Skeletal muscle cell (primary cell): ENCODE measurements at regions not wholly inside any gene's neighbourhood (a gene's known extent, or its start where the extent isn't known, plus 50 kb on each side); places are given as distances from the start of the nearest gene placed in this dataset.
A peak's percentile ranks its signal among the peaks of the same experiment; 100 is the strongest.
"Not testable (repeated sequence)": the region's sequence is repeated elsewhere in the genome, so short reads cannot be mapped to it uniquely, and the experiment has no call there.

Experiments
- DNase-seq: peaks from one replicate; pipeline ENCODE4 v3.0.0-alpha.2; 2010; ENCODE audit warnings: low read depth
- H3K4me3 ChIP-seq: 2 replicates; pipeline ENCODE4 v1.5.1; 2011; ENCODE audit warnings: low read depth, mild to moderate bottlenecking, control low read depth, low read length, moderate library complexity

DNA sequence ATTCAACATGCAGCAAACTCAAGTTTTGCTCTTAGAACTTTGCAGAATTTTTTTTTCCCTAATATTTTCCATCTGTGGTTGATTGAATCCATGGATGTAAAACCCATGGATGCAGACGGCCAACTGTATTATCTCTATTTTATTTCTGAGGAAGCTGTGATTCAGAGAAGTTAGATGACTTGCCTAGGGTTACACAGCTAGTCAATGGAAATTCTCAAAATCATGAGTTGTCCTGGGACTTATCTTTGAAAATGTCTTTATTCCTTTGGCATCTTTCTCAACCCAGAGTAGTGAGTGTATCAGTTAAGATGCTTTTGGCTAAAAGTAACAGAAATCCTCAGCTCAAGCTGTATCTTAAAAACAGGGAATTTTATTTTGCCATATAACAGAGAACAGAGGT lies 107.9 kb upstream of the GALNT15 start:
- no peak for DNase-seq
- no peak overlapping the region for H3K4me3 ChIP-seq

DNA sequence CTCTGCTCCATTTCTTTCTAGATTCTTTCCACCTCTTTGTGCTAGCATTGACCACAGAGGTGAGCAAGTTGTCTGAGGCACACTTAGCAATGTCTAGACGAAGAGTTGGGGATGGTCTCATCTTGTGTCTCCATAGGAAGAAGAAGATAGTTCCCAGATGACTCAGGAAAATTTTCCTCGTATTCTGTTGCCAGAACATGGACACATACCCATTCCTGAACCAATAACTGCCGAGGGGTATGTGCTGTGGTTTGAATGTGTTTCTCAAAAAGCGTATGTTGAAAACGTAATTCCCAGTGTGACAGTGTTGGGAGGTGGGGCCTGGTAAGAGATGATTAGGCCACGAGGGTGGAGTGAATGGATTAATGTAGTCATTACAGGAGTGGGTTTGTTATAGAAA lies 107.5 kb upstream of the GALNT15 start:
- H3K4me3 ChIP-seq: no peak overlapping the region
- DNase-seq: peak; percentile 92

DNA sequence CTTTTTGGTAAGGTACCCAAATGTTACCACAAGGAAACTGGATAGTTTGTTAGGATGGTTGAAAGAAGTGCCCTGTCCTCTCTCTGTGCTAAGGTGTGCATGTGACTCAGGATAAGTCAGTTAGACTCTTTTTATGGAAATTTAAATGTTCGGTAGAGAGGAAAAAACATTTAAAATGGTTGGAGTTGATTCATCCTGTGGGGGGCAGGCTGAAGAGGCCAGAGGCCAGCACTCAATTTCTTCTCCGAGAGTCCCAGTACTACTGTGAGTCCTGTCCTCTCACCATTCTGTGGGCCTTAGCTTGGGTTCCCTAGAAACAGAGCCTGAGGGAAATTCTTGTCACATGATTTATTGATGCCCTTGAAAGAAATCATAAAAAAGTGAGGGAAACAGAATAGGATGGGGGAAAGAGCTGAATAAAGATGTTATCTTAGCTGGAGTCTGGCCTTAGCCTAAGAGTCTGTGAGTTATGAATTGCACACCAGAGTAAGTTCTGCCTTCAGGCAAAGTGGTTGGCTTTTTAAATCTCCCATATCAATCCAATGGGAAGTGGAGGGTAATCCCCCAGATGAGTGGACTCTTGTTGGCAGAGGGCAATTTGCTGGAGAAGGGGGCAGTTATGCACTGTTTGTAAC lies 106.5 kb upstream of the GALNT15 start:
- no peak overlapping the region for H3K4me3 ChIP-seq
- DNase-seq: no peak

DNA sequence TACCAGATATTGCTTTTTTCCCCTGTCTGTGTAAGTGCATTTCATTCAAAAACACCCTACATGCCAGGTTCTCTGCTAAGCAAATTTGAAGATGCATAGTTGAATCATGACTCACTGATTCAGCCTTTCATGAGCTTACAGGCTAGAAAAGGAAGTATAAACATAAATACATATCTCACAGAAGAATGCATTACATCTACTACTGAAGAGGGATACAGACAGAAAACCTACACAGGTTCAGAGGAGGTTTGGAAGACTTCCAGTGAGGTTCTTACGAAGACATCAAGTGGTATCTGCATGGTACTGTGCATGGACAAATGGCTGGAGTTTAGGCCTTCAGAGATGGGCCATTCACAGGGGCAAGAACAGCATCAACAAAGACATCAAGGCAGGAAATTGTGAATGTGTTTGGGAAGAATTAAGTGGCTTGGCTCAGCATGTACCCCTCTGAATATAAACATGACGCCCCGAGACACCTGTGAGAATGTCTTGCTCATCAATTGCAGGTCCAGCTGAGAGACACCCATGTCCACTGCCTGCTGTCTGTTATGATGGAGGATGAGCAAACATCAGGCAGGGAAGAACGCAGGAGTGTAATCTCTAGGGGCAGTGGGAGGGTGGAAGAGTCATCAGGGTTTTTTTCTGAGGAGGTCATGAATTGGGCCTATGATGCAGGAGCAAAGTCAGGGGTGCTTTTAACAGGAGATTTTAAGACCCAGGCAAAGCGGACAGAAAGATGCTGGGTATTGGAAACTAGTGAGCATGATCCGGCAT lies 105.1 kb upstream of the GALNT15 start:
- H3K4me3 ChIP-seq: no peak overlapping the region
- DNase-seq: peak; percentile 70

DNA sequence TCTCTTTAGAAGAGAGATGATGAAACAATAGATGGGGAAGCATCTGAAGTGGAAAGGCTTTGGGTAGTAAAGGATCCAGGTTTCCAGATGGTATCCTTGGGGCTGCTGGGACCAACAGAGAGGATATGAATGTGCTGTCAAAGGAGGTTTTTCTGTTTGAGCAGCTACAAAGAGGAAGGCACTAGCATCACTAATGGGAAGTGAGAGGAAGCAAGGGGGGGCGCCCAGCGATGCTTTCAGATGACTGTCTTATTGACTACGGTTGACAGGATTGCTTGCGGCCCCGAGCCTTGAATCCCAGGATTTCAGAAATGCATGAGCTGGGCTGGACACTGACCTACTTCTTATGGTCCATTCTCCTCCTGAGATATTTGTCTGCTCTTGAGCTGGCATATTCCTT lies 103.8 kb upstream of the GALNT15 start:
- DNase-seq: no peak
- H3K4me3 ChIP-seq: no peak overlapping the region

DNA sequence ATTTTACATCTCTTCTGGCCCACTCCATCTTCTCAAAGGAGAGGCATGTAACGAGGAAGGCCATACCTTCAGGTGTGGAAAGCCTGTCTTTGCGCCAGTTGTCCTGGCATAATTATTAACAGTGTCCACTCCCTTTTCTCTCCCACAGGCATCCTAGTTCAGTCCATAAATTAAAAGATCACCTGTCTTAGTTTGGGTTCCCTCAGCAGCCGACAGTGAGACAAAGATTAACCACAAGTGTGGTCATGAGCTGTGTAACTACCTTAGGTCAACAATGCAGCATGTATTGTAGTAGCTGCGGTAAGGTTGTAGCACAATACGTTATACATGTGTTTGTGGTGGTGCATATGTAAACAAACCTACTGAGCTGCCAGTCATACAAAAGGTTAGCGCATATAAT lies 103.3 kb upstream of the GALNT15 start:
- H3K4me3 ChIP-seq: no peak overlapping the region
- DNase-seq: no peak

DNA sequence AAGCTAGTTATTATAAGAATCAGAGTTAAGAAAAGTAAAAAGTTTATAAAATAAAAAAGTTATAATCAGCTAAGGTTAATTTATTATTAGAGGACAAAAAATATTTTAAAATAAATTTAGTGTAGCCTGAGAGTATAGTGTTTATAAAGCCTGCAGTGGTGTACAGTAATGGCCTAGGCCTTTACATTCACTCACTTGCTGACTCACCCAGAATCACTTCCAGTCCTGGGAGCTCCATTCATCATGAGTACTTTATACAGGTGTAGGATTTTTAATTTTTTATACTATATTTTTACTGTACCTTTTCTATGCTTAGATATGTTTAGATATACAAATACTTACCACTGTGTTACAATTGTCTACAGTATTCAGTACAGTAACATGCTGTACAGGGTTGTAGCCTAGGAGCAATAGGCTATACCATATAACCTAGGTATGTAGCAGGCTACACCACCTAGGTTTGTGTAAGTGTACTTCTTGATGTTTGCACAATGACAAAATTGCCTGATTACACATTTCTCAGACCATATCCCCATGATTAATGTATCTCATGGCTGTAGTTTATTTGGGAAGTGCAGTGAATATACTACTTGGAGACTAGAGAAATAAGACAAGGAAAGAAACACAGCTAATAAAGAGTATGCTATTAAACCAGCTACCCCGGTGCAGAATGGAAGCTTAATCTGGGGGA lies 101.9 kb upstream of the GALNT15 start:
- no peak overlapping the region for H3K4me3 ChIP-seq
- DNase-seq: no peak

DNA sequence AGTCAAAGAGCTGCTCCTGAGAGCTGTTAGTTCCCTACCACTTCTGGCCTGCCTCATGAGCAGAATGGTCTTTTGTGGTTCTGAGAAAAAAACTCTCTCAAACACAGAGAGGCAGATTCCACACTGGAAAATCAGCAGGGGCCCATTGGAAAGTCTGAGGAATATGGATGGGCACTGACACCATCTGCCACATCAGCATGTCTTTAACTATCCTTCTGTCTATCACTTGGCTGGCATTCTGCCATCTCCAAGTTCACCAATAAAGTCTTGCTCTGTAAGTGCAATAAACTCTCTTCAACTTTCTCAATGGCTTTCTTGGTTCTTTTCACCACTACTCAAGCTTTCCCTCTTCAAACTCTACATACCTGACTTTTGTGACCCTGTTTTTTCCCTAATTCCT lies 101.3 kb upstream of the GALNT15 start:
- no peak for DNase-seq

DNA sequence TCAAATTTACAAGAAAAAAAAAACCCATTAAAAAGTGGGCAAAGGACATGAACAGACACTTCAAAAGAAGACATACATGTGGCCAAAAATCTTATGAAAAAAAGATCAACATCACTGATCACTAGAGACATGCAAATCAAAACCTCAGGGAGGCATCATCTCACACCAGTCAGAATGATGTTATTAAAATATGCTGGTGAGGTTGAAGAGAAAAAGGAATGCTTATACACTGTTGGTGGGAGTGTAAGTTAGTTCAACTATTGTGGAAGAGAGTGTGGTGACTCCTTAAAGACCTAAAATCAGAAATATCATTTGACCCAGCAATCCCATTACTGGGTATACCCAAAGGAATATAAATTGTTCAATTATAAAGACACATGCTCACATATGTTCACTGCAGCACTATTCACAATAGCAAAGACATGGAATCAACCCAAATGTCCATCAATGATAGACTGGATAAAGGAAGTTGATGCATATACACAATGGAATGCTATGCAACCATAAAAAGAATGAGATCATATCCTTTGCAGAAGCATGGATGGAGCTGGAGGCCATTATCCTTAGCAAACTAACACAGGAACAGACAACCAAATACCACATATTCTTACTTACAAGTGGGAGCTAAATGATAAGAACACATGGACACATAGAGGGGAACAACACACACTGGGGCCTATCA lies 100.3 kb upstream of the GALNT15 start:
- not testable (repeated sequence) for DNase-seq, H3K4me3 ChIP-seq

More for the DNA sequence above, 101.3 kb upstream of the GALNT15 start:
- H3K4me3 ChIP-seq: no peak overlapping the region

DNA sequence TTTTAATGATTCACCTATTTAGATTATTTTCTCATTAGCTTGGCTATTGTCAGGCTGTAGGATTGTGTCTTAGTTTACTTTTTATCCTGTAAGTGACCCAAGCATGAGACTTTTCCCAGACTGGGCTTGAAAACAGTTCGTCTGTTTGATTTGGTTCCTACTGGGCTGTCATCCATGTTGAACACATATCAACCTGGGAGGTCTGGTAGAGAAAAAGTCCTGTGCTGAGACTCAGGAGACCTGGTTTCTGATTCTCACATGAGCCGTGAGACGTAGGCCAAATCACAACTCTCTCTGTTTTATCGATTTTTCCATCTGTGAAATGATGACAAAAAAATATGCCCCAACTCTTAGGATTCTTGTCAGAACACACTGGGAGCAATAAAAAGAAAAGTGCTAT lies 98.8 kb upstream of the GALNT15 start:
- no peak overlapping the region for H3K4me3 ChIP-seq
- no peak for DNase-seq

DNA sequence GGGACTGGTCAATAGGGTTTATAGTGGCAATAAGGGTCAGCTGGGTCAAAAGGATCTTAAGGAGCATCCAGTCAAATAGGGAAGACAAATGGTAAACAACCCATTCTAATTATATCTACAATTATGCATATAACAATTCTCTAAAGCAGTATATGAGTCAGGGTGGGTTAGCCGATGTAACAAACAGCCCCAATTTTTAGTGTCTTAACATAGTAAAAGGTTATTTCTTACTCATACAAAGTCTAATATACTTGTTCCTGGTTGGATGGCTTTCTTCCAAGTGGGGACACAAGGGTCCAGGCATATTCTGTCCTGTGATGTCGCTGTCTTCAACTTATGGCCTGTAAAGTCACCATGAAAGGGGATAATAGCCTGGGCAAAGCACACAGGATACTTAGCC lies 97.9 kb upstream of the GALNT15 start:
- no peak for DNase-seq
- no peak overlapping the region for H3K4me3 ChIP-seq

DNA sequence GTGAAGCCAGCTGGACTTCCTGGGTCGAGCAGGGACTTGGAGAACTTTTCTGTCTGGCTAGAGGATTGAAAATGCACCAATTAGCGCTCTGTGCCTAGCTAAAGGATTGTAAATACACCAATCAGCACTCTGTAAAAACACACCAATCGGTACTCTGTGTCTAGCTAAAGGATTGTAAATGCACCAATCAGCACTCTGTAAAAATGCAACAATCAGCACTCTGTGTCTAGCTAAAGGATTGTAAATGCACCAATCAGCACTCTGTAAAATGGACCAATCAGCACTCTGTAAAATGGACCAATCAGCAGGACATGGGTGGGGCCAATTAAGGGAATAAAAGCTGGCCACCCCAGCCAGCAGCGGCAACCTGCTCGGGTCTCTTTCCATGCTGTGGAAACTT lies 97.3 kb upstream of the GALNT15 start:
- H3K4me3 ChIP-seq, DNase-seq: not testable (repeated sequence)

DNA sequence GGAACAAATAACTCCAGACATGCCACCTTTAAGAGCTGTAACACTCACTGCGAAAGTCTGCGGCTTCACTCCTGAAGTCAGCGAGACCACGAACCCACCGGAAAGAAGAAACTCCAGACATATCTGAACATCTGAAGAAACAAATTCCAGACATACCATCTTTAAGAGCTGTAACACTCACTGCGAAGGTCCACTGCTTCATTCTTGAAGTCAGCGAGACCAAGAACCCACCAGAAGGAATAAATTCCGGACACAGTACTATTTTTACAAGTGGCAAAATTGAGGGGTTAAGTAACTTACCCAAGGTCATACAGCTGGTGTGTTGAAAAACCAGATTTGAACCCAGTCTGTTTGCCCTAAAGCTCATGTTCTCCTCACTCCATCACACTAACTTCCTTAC lies 96.8 kb upstream of the GALNT15 start:
- not testable (repeated sequence) for H3K4me3 ChIP-seq, DNase-seq

DNA sequence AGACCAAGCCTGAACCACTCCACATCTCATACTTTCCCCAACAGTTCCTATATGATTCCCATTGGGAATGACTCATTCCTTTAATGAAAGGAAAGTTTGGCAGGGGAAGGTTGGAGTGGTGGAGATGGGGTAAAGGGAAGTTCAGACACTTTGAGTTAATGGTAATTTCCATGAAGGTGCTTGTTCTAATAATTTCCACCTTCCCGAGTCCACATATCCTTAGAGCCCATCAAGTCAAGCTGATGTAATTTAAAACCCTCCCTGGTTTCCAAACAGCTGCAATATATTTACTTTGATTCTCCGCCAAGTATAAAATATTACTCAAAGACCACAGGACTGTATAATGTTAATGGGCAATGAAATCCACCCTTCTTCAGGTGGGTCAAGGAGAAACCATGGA lies 95.0 kb upstream of the GALNT15 start:
- peak; percentile 61 for DNase-seq
- H3K4me3 ChIP-seq: no peak overlapping the region

DNA sequence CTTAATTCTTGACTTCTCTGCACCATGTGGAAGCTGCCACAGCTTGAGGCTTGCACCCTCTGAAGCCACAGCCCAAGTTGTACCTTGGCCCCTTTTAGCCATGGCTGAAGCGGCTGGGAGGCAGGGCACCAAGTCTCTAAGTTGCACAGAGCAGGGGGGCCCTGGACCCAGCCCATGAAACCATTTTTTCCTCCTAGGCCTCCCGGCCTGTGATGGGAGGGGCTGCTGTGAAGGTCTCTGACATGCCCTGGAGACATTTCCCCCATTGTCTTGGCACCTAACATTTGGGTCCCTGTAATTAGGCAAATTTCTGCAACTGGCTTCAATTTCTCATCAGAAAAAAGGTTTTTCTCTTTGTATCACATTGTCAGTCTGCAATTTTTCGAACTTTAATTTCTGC lies 92.8 kb upstream of the GALNT15 start:
- H3K4me3 ChIP-seq: no peak overlapping the region
- no peak for DNase-seq

DNA sequence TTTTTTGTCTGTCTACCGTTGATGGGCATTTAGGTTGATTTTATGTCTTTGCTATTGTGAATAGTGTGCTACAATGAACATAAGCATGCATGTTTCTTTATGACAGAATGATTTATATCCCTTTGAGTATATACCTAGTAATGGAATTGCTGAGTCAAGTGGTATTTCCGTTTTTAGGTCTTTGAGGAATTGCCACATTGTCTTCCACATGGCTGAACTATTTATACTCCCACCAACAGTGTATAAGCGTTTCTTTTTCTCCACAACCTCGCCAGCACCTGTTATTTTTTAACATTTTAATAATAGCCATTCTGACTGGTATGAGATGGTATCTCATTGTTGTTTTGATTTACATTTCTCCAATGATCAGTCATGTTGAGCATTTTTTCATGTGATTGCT lies 89.6 kb upstream of the GALNT15 start:
- no peak overlapping the region for H3K4me3 ChIP-seq
- DNase-seq: peak; percentile 60

DNA sequence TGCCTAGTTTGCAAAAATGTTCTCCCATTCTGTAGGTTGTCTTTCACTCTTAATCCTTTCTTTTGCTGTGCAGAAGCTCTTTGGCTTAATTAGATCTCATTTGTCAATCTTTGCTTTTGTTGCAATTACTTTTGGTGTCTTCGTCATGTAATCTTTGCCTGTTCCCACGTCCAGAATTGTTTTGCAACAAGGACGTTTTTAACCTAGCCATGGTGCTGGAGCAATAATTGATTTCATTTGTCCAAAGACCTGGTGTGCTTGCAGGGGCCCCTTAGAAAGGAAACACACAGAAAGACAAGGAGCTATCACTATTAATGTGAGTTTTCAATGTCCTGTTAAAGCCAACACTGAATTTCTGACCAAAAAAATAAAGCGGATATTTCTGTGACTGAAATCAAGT lies 89.1 kb upstream of the GALNT15 start:
- DNase-seq: no peak
- no peak overlapping the region for H3K4me3 ChIP-seq

DNA sequence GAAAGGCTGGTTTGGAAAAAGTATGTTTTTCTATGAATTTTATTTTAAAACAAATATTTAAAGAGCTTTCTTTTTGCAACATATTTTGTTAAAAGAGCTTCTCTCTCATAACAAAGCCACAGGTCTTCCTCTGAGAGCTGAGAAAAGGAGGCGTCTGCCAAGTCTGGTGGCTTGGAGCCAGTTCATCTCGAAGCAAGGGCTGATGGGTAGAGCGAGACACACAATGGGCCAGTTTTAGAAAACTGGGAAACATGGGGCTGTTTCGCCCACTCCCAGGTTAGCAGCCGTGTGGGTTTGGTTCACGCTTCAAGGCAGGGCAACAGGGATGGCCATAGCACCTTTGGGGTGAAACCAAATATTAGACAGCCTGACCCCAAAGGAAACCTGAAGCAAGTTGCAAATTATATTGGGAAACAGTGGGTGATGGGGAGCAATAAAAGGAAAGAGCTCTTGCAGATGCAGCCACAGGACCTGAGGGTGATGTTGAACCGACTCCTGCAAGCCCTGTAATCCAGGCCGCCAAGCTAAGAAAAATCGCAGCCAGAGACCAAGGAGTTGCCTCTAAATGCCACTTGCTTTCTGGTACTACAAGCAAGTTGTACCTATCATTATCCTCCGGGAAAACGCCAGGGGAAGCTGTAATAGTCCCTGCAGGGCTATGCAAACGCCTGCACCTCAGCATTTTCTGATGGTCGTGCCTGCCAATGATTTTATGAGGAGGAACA lies 88.4 kb upstream of the GALNT15 start:
- H3K4me3 ChIP-seq: no peak overlapping the region
- no peak for DNase-seq

DNA sequence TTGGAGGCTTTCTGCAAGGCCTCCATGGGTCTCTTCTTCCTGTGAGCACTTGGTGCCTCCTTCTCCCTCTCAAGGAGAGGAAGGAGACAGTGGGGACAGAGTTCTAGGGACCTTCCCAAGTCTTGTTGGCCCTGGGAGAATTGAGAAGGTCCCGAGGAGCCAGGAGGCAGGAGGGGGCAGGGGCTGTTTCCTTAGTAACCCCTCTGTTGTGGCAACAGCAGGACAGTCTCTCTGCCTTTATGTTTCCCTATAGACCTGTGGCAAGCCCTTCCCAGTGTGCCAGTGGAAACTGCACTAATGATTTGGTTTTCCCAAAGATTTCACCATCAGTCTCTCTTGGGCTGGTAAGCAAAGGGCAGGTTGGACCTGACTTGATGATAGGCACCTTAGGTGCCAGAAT lies 87.8 kb upstream of the GALNT15 start:
- H3K4me3 ChIP-seq: no peak overlapping the region
- no peak for DNase-seq

DNA sequence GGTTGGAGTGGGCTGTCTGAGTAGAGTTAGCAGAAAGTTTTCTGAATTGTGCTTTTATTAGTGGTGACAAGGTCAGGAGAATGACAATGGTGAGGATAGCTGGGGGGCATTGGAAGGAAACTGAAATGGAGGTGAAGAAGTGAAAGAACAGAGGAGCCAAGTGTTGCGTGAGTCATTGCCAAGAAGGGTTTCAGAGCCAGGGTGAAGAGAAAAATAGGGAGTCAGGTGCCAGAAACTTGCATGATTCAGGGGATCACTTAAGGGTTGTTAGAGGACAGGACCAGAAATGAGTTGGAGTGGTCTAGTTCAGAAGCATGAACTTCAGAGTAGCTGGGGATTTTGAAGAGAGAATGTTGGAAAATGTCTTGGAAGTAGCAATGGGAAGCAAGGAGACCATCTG lies 86.0 kb upstream of the GALNT15 start:
- H3K4me3 ChIP-seq: no peak overlapping the region
- DNase-seq: no peak
